ENCODE measurements at regions not wholly inside any gene's neighbourhood (a gene's known extent, or its start where the extent isn't known, plus 50 kb on each side); places are given as distances from the start of the nearest gene placed in this dataset.

- TF ChIP-seq HOXA7 (CRISPR knock-in tag; IDR thresholded peaks at IDR 0.05) (no peak), ZBTB33 (CRISPR knock-in tag; IDR thresholded peaks at IDR 0.05) (no peak), CTCF (CRISPR knock-in tag; IDR thresholded peaks at IDR 0.05) (no peak), KAT7 (CRISPR knock-in tag; IDR thresholded peaks at IDR 0.05; ENCODE audit: borderline replicate concordance) (no peak), TAF15 (IDR thresholded peaks at IDR 0.05; ENCODE audit: low read depth, low read length, poor library complexity, severe bottlenecking) (no peak), SPEN (CRISPR knock-in tag; IDR thresholded peaks at IDR 0.05; ENCODE audit: low read depth) (no peak), EZH2 (conservative IDR thresholded peaks at IDR 0.05; ENCODE audit: low read depth, low read length) (no peak), HNF4G (IDR thresholded peaks at IDR 0.05; ENCODE audit: borderline replicate concordance, low read depth, low read length) (no peak), HNF4G (CRISPR knock-in tag; IDR thresholded peaks at IDR 0.05; ENCODE audit: borderline replicate concordance, low read depth) (no peak), PBX3 (CRISPR knock-in tag; IDR thresholded peaks at IDR 0.05; ENCODE audit: borderline replicate concordance) (no peak)
Measured at GRCh38 chr18:53795061-53795460, 429.4 kb downstream of the MBD2 start.

All from HepG2 (cell line).